ENCODE measurements at regions not wholly inside any gene's neighbourhood (a gene's known extent, or its start where the extent isn't known, plus 50 kb on each side); places are given as distances from the start of the nearest gene placed in this dataset.
"Not testable (repeated sequence)": the region's sequence is repeated elsewhere in the genome, so short reads cannot be mapped to it uniquely, and the experiment has no call there.

DNA sequence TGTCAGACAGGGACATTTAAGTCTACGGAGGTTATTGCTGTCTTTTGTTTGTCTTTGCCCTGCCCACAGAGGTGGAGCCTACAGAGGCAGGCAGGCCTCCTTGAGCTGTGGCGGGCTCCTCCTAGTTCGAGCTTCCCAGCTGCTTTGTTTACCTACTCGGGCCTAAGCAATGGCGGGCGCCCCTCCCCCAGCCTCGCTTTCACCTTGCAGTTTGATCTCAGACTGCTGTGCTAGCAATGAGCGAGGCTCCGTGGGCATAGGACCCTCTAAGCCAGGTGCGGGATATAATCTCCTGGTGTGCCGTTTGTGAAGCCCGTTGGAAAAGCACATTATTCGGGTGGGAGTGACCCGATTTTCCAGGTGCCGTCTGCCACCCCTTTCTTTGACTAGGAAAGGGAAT is 125.0 kb downstream of the PRL start:
- not testable (repeated sequence) for ATAC-seq

DNA sequence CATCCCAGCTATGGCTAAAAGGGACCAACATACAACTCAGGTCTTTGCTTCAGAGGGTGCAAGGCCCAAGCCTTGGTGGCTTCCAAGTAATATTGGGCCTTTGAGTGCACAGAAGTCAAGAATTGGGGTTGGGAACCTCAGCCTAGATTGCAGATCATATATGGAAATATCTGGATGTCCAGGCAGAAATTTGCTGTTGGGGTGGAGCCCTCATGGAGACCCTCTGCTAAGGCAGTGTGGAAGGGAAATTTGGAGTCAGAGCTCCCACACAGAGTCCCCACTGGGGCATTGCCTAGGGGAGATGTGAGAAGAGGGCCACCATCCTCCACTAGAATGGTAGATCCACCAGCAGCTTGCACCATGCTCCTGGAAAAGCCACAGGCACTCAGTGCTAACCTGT is 123.5 kb downstream of the PRL start:
- no peak for ATAC-seq
- TF ChIP-seq ESRRG (CRISPR knock-in tag; IDR thresholded peaks at IDR 0.05) = no peak
- TF ChIP-seq GLIS3 (CRISPR knock-in tag; IDR thresholded peaks at IDR 0.05) = no peak
- TF ChIP-seq CSDC2 (CRISPR knock-in tag; IDR thresholded peaks at IDR 0.05) = no peak

DNA sequence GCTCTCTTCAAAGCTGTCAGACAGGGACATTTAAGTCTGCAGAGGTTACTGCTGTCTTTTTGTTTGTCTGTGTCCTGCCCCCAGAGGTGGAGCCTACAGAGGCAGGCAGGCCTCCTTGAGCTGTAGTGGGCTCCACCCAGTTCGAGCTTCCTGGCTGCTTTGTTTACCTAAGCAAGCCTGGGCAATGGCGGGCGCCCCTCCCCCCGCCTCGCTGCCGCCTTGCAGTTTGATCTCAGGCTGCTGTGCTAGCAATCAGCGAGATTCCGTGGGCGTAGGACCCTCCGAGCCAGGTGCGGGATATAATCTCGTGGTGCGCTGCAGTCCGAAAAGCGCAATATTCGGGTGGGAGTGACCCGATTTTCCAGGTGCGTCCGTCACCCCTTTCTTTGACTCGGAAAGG is 116.6 kb downstream of the PRL start:
- not testable (repeated sequence) for ATAC-seq

DNA sequence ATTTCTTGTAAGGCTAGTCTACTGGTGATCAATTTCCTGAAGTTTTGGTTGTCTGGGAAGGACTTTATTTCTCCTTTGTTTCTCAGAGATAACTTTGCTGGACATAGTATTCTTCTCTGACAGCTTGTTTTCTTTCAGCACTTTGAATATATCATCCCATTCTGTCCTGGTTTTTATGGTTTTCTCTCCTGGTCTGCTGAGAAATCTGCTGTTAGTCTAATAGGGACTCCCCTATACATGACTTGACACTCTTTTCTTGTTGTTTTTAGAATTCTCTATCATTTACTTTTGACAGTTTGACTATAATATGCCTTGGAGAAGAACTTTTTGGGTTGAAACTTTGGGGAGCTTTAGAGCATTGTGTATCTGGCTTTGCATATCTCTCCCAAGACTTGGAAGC is 112.5 kb downstream of the PRL start:
- ATAC-seq = no peak
- TF ChIP-seq TCF4 (CRISPR knock-in tag; IDR thresholded peaks at IDR 0.05; ENCODE audit: borderline replicate concordance) (no peak), BACH2 (CRISPR knock-in tag; IDR thresholded peaks at IDR 0.05; ENCODE audit: borderline replicate concordance) (no peak), ISL1 (CRISPR knock-in tag; IDR thresholded peaks at IDR 0.05) (no peak), GLIS3 (CRISPR knock-in tag; IDR thresholded peaks at IDR 0.05) (no peak), ZNF8 (CRISPR knock-in tag; IDR thresholded peaks at IDR 0.05) (no peak), ARNTL (CRISPR knock-in tag; IDR thresholded peaks at IDR 0.05; ENCODE audit: borderline replicate concordance, low read depth) (no peak), ZNF565 (CRISPR knock-in tag; conservative IDR thresholded peaks at IDR 0.05; ENCODE audit: low read depth) (no peak), RARB (CRISPR knock-in tag; IDR thresholded peaks at IDR 0.05) (no peak), OSR1 (CRISPR knock-in tag; IDR thresholded peaks at IDR 0.05) (no peak), ZNF70 (CRISPR knock-in tag; IDR thresholded peaks at IDR 0.05) (no peak), ESRRG (CRISPR knock-in tag; IDR thresholded peaks at IDR 0.05) (no peak), ZFP3 (CRISPR knock-in tag; IDR thresholded peaks at IDR 0.05) (no peak)
- TF ChIP-seq, protein P1, sequence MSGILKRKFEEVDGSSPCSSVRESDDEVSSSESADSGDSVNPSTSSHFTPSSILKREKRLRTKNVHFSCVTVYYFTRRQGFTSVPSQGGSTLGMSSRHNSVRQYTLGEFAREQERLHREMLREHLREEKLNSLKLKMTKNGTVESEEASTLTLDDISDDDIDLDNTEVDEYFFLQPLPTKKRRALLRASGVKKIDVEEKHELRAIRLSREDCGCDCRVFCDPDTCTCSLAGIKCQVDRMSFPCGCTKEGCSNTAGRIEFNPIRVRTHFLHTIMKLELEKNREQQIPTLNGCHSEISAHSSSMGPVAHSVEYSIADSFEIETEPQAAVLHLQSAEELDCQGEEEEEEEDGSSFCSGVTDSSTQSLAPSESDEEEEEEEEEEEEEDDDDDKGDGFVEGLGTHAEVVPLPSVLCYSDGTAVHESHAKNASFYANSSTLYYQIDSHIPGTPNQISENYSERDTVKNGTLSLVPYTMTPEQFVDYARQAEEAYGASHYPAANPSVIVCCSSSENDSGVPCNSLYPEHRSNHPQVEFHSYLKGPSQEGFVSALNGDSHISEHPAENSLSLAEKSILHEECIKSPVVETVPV (CRISPR knock-in tag; IDR thresholded peaks at IDR 0.05) = no peak
- TF ChIP-seq, protein P2, sequence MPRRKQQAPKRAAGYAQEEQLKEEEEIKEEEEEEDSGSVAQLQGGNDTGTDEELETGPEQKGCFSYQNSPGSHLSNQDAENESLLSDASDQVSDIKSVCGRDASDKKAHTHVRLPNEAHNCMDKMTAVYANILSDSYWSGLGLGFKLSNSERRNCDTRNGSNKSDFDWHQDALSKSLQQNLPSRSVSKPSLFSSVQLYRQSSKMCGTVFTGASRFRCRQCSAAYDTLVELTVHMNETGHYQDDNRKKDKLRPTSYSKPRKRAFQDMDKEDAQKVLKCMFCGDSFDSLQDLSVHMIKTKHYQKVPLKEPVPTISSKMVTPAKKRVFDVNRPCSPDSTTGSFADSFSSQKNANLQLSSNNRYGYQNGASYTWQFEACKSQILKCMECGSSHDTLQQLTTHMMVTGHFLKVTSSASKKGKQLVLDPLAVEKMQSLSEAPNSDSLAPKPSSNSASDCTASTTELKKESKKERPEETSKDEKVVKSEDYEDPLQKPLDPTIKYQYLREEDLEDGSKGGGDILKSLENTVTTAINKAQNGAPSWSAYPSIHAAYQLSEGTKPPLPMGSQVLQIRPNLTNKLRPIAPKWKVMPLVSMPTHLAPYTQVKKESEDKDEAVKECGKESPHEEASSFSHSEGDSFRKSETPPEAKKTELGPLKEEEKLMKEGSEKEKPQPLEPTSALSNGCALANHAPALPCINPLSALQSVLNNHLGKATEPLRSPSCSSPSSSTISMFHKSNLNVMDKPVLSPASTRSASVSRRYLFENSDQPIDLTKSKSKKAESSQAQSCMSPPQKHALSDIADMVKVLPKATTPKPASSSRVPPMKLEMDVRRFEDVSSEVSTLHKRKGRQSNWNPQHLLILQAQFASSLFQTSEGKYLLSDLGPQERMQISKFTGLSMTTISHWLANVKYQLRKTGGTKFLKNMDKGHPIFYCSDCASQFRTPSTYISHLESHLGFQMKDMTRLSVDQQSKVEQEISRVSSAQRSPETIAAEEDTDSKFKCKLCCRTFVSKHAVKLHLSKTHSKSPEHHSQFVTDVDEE (CRISPR knock-in tag; IDR thresholded peaks at IDR 0.05) = no peak
- TF ChIP-seq, protein P3, sequence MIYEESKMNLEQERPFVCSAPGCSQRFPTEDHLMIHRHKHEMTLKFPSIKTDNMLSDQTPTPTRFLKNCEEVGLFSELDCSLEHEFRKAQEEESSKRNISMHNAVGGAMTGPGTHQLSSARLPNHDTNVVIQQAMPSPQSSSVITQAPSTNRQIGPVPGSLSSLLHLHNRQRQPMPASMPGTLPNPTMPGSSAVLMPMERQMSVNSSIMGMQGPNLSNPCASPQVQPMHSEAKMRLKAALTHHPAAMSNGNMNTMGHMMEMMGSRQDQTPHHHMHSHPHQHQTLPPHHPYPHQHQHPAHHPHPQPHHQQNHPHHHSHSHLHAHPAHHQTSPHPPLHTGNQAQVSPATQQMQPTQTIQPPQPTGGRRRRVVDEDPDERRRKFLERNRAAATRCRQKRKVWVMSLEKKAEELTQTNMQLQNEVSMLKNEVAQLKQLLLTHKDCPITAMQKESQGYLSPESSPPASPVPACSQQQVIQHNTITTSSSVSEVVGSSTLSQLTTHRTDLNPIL (CRISPR knock-in tag; IDR thresholded peaks at IDR 0.05; ENCODE audit: low read depth) = no peak

DNA sequence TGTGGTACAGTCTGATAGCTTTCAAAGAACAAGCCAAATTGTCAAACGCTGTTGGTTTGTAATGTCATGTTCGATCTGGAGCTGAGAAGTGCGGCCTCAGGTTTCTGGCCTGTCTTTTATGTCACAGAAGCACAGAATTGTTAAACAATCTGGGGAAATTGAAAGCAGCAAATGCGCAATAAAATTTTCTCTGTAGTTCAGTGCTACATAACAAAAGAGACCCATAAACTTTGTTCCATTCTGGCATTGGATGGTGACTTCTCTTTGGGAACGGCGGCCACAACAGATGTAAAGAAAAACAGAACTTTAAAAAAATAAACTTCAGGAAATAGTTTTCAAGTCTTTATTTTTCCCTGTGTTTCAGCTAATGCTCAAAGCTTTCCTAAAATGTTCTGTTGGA is 106.9 kb downstream of the PRL start:
- ATAC-seq = no peak
- TF ChIP-seq, protein P4, sequence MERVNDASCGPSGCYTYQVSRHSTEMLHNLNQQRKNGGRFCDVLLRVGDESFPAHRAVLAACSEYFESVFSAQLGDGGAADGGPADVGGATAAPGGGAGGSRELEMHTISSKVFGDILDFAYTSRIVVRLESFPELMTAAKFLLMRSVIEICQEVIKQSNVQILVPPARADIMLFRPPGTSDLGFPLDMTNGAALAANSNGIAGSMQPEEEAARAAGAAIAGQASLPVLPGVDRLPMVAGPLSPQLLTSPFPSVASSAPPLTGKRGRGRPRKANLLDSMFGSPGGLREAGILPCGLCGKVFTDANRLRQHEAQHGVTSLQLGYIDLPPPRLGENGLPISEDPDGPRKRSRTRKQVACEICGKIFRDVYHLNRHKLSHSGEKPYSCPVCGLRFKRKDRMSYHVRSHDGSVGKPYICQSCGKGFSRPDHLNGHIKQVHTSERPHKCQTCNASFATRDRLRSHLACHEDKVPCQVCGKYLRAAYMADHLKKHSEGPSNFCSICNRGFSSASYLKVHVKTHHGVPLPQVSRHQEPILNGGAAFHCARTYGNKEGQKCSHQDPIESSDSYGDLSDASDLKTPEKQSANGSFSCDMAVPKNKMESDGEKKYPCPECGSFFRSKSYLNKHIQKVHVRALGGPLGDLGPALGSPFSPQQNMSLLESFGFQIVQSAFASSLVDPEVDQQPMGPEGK (CRISPR knock-in tag; IDR thresholded peaks at IDR 0.05; ENCODE audit: borderline replicate concordance) = no peak
- TF ChIP-seq, protein P3 (CRISPR knock-in tag; IDR thresholded peaks at IDR 0.05; ENCODE audit: low read depth) = no peak
- no peak for TF ChIP-seq TCF4 (CRISPR knock-in tag; IDR thresholded peaks at IDR 0.05; ENCODE audit: borderline replicate concordance)
- TF ChIP-seq, protein P1 (CRISPR knock-in tag; IDR thresholded peaks at IDR 0.05) = no peak
- TF ChIP-seq ISL1 (CRISPR knock-in tag; IDR thresholded peaks at IDR 0.05) = no peak
- TF ChIP-seq ZFP3 (CRISPR knock-in tag; IDR thresholded peaks at IDR 0.05) = no peak
- TF ChIP-seq ZC3H10 (CRISPR knock-in tag; IDR thresholded peaks at IDR 0.05) = no peak
- TF ChIP-seq ZNF70 (CRISPR knock-in tag; IDR thresholded peaks at IDR 0.05) = no peak
- TF ChIP-seq PPARA (CRISPR knock-in tag; IDR thresholded peaks at IDR 0.05; ENCODE audit: borderline replicate concordance) = no peak
- TF ChIP-seq ESRRG (CRISPR knock-in tag; IDR thresholded peaks at IDR 0.05) = no peak
- no peak for TF ChIP-seq SNAI2 (CRISPR knock-in tag; IDR thresholded peaks at IDR 0.05)
- TF ChIP-seq BACH2 (CRISPR knock-in tag; IDR thresholded peaks at IDR 0.05; ENCODE audit: borderline replicate concordance) = no peak
- no peak for TF ChIP-seq ZNF8 (CRISPR knock-in tag; IDR thresholded peaks at IDR 0.05)
